DMS53 (cell line): ENCODE measurements at regions not wholly inside any gene's neighbourhood (a gene's known extent, or its start where the extent isn't known, plus 50 kb on each side); places are given as distances from the start of the nearest gene placed in this dataset.
"Not testable (repeated sequence)": the region's sequence is repeated elsewhere in the genome, so short reads cannot be mapped to it uniquely, and the experiment has no call there.

Experiments
- DNase-seq: peaks from one replicate; lab custom pipeline; 2025; lab: John Stamatoyannopoulos, UW

GRCh38 chr2:12618576-12618975, 98.2 kb upstream of the TRIB2 start:
- no peak for DNase-seq

GRCh38 chr2:12619975-12620374, 96.8 kb upstream of the TRIB2 start:
- DNase-seq = no peak

- DNase-seq = no peak
Observed at GRCh38 chr2:12620759-12621158, 96.0 kb upstream of the TRIB2 start.

GRCh38 chr2:12623051-12623450, 93.7 kb upstream of the TRIB2 start:
- no peak for DNase-seq

- no peak for DNase-seq
Observed at GRCh38 chr2:12624384-12624783, 92.4 kb upstream of the TRIB2 start.

GRCh38 chr2:12624905-12625598, 91.7 kb upstream of the TRIB2 start:
- DNase-seq = no peak

- not testable (repeated sequence) for DNase-seq
Observed at GRCh38 chr2:12628541-12628940, 88.2 kb upstream of the TRIB2 start.

GRCh38 chr2:12636837-12637581, 79.7 kb upstream of the TRIB2 start:
- DNase-seq = no peak

GRCh38 chr2:12637754-12638153, 79.0 kb upstream of the TRIB2 start:
- DNase-seq = peak; percentile 8

- DNase-seq = peak; percentile 65
Observed at GRCh38 chr2:12641441-12641840, 75.3 kb upstream of the TRIB2 start.

GRCh38 chr2:12642332-12642731, 74.4 kb upstream of the TRIB2 start:
- DNase-seq = no peak

- DNase-seq = no peak
Observed at GRCh38 chr2:12642859-12643258, 73.9 kb upstream of the TRIB2 start.

GRCh38 chr2:12649602-12650400, 66.9 kb upstream of the TRIB2 start:
- DNase-seq = no peak

- DNase-seq = no peak
Observed at GRCh38 chr2:12651641-12652040, 65.1 kb upstream of the TRIB2 start.

GRCh38 chr2:12652723-12653122, 64.0 kb upstream of the TRIB2 start:
- DNase-seq = no peak

- DNase-seq = no peak
Observed at GRCh38 chr2:12657560-12657959, 59.2 kb upstream of the TRIB2 start.

GRCh38 chr2:12658310-12658945, 58.3 kb upstream of the TRIB2 start:
- DNase-seq = no peak

GRCh38 chr2:12661489-12661888, 55.2 kb upstream of the TRIB2 start:
- no peak for DNase-seq

- DNase-seq = no peak
Observed at GRCh38 chr2:12663306-12664037, 53.3 kb upstream of the TRIB2 start.

- DNase-seq = peak; percentile 17
Observed at GRCh38 chr2:12665334-12665733, 51.4 kb upstream of the TRIB2 start.

GRCh38 chr2:12666445-12666844, 50.3 kb upstream of the TRIB2 start:
- no peak for DNase-seq
